Activated naive CD4-positive, alpha-beta T cell treated with anti-CD3 and anti-CD28 coated beads for 36 hours (primary cell): ENCODE measurements at regions not wholly inside any gene's neighbourhood (a gene's known extent, or its start where the extent isn't known, plus 50 kb on each side); places are given as distances from the start of the nearest gene placed in this dataset.
"Not testable (repeated sequence)": the region's sequence is repeated elsewhere in the genome, so short reads cannot be mapped to it uniquely, and the experiment has no call there.

Source experiments
- CTCF ChIA-PET: fragments of 350-600 bp; sonication (Branson Sonifier 250); formaldehyde crosslinking; loops from one replicate; lab custom pipeline; 2021; ENCODE audit warnings: antibody characterized with exemption; lab: Charles Lee
- DNase-seq: peaks from one replicate; pipeline ENCODE4 v3.0.0-alpha.2; 2020
- H3K27ac Mint-ChIP-seq: one replicate; pipeline ENCODE4 v1.8.0; 2021; ENCODE audit warnings: mild to moderate bottlenecking, mixed read lengths
- H3K27me3 Mint-ChIP-seq: one replicate; pipeline ENCODE4 v1.8.0; 2021; ENCODE audit warnings: low read depth, mixed read lengths
- H3K36me3 Mint-ChIP-seq: one replicate; pipeline ENCODE4 v1.8.0; 2021; ENCODE audit warnings: low read depth, mixed read lengths
- H3K4me1 Mint-ChIP-seq: one replicate; pipeline ENCODE4 v1.8.0; 2021; ENCODE audit warnings: low read depth, mixed read lengths
- H3K4me3 Mint-ChIP-seq: one replicate; pipeline ENCODE4 v1.8.0; 2021; ENCODE audit warnings: mild to moderate bottlenecking, moderate library complexity, mixed read lengths
- H3K9me3 Mint-ChIP-seq: one replicate; pipeline ENCODE4 v1.8.0; 2021; ENCODE audit warnings: mixed read lengths
- intact Hi-C: fragments of 100-400 bp; cut with micrococcal nuclease; formaldehyde crosslinking; loops from one replicate; pipeline ENCODE4 v1.15.1; 2023

GRCh38 chr2:238602223-238602960 lies 175.7 kb downstream of the ASB1 start:
- no peak for DNase-seq
- Mint-ChIP-seq H3K4me3 (no peak overlapping the region), H3K9me3 (peaks cover 10% of the 10 kb centered on the region), H3K4me1 (no peaks in the 10 kb centered on the region), H3K27me3 (peaks cover 18% of the 10 kb centered on the region), H3K36me3 (peaks cover 4% of the 10 kb centered on the region), H3K27ac (no peak overlapping the region)
- CTCF ChIA-PET = interaction anchor here (1.2 kb wide), 1 partner anchor 29 kb away, joined by 3 read pairs; no protein-coding TSS in a partner anchor
- intact Hi-C loops = no loop called here

GRCh38 chr2:238603596-238603995 lies 176.9 kb downstream of the ASB1 start:
- no peak overlapping the region for H3K27ac Mint-ChIP-seq

DNA sequence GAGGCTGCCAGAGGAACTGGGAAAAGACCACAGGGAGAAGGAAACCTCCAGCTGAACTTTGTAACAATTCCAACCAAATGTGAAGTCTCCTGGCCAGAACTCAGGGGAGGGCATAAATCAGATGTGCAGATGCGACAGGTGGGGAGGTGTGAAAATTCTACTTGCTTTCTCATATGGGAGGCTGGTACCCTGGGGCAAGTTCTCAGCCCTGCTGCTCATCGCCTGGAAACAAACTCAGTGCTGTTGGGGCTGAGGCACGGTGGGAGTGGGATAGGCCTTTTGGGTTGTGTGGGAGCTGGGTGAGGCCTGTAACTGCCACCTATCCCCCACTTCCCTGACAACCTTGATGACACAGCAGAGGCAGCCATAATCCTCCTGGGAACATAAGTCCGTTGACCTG lies 179.6 kb downstream of the ASB1 start:
- peaks cover 22% of the 10 kb centered on the region for H3K9me3 Mint-ChIP-seq
- peaks cover 6% of the 10 kb centered on the region for H3K36me3 Mint-ChIP-seq
- no peaks in the 10 kb centered on the region for H3K4me1 Mint-ChIP-seq
- DNase-seq = no peak
- peaks cover 14% of the 10 kb centered on the region for H3K27me3 Mint-ChIP-seq
- CTCF ChIA-PET = no interaction called here
- intact Hi-C loops = no loop called here
- H3K27ac Mint-ChIP-seq = no peak overlapping the region
- H3K4me3 Mint-ChIP-seq = no peak overlapping the region

More at GRCh38 chr2:238603596-238603995, 176.9 kb downstream of the ASB1 start:
- no peak for DNase-seq
- Mint-ChIP-seq H3K36me3 (peaks cover 4% of the 10 kb centered on the region), H3K27me3 (peaks cover 18% of the 10 kb centered on the region), H3K9me3 (peaks cover 16% of the 10 kb centered on the region), H3K4me1 (no peaks in the 10 kb centered on the region), H3K4me3 (no peak overlapping the region)
- CTCF ChIA-PET = no interaction called here
- intact Hi-C loops = no loop called here

DNA sequence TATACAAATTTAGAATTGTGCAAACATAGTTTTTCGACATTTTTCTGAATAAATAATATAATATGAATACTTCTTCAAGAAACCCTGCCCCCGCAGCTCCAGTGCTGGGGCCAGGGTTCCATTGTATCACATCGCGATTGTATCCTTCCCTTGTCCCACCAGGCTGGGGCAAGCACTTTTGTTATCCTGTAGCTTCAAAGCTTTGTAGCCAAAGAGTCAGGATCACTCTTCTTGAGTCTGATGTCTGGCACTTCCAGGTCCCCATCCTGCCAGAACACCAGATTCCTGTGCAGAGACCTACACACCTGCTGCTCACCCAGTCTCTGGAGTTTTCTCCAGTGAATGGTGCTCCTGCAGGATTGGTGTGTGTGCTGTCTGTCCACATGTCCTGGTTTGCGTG lies 186.9 kb downstream of the ASB1 start:
- intact Hi-C loops = no loop called here
- CTCF ChIA-PET = no interaction called here
- no peak overlapping the region for H3K27ac Mint-ChIP-seq
- H3K27me3 Mint-ChIP-seq = peaks cover 6% of the 10 kb centered on the region
- H3K9me3 Mint-ChIP-seq = peaks cover 6% of the 10 kb centered on the region
- H3K4me1 Mint-ChIP-seq = no peaks in the 10 kb centered on the region
- peaks cover 2% of the 10 kb centered on the region for H3K36me3 Mint-ChIP-seq
- no peak for DNase-seq
- H3K4me3 Mint-ChIP-seq = no peak overlapping the region

DNA sequence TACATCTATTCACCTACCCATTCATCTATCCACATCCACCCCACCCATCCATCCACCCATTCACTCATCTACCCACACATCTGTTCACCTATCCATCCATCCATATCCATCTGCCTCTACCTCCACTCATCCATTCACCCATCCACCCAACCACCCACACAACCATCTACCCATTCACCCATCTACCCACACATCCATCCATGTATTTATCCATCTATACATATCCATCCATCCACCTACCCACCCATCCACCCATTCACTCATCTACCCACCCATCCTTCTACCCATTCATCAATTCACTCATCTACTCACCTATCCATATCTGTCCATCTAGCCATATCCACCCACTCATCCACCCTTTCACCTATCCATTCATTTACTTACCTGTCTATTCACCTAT lies 187.6 kb downstream of the ASB1 start:
- no peaks in the 10 kb centered on the region for H3K4me1 Mint-ChIP-seq
- no peak overlapping the region for H3K27ac Mint-ChIP-seq
- H3K27me3 Mint-ChIP-seq = peaks cover 8% of the 10 kb centered on the region
- no peak for DNase-seq
- peaks cover 3% of the 10 kb centered on the region for H3K9me3 Mint-ChIP-seq
- H3K4me3 Mint-ChIP-seq = no peak overlapping the region
- no peaks in the 10 kb centered on the region for H3K36me3 Mint-ChIP-seq
- intact Hi-C loops = no loop called here
- CTCF ChIA-PET = no interaction called here

GRCh38 chr2:238615187-238615586 lies 188.5 kb downstream of the ASB1 start:
- H3K27ac Mint-ChIP-seq = no peak overlapping the region
- CTCF ChIA-PET = no interaction called here

GRCh38 chr2:238616681-238617080 lies 190.0 kb downstream of the ASB1 start:
- H3K27me3 Mint-ChIP-seq = peaks cover 11% of the 10 kb centered on the region
- H3K4me1 Mint-ChIP-seq = no peaks in the 10 kb centered on the region
- H3K27ac Mint-ChIP-seq = no peak overlapping the region
- intact Hi-C loops = no loop called here
- H3K36me3 Mint-ChIP-seq = no peaks in the 10 kb centered on the region
- no peak overlapping the region for H3K4me3 Mint-ChIP-seq
- CTCF ChIA-PET = no interaction called here
- no peak for DNase-seq
- no peaks in the 10 kb centered on the region for H3K9me3 Mint-ChIP-seq

More at GRCh38 chr2:238615187-238615586, 188.5 kb downstream of the ASB1 start:
- Mint-ChIP-seq H3K27me3 (peaks cover 8% of the 10 kb centered on the region), H3K36me3 (no peaks in the 10 kb centered on the region), H3K4me3 (no peak overlapping the region), H3K9me3 (peaks cover 3% of the 10 kb centered on the region), H3K4me1 (no peaks in the 10 kb centered on the region)
- intact Hi-C loops = no loop called here
- DNase-seq = no peak

GRCh38 chr2:238618494-238619283 lies 192.0 kb downstream of the ASB1 start:
- H3K27me3 Mint-ChIP-seq = peaks cover 16% of the 10 kb centered on the region
- H3K4me3 Mint-ChIP-seq, H3K27ac Mint-ChIP-seq, H3K9me3 Mint-ChIP-seq, DNase-seq, intact Hi-C loops, H3K4me1 Mint-ChIP-seq, H3K36me3 Mint-ChIP-seq, CTCF ChIA-PET: not testable (repeated sequence)

GRCh38 chr2:238627899-238628298 lies 201.2 kb downstream of the ASB1 start:
- no peak for DNase-seq
- CTCF ChIA-PET = no interaction called here
- no peaks in the 10 kb centered on the region for H3K4me1 Mint-ChIP-seq
- no peaks in the 10 kb centered on the region for H3K36me3 Mint-ChIP-seq
- no peak overlapping the region for H3K27ac Mint-ChIP-seq
- H3K4me3 Mint-ChIP-seq = no peak overlapping the region
- H3K9me3 Mint-ChIP-seq = peaks cover 3% of the 10 kb centered on the region
- intact Hi-C loops = no loop called here
- H3K27me3 Mint-ChIP-seq = peaks cover 4% of the 10 kb centered on the region

DNA sequence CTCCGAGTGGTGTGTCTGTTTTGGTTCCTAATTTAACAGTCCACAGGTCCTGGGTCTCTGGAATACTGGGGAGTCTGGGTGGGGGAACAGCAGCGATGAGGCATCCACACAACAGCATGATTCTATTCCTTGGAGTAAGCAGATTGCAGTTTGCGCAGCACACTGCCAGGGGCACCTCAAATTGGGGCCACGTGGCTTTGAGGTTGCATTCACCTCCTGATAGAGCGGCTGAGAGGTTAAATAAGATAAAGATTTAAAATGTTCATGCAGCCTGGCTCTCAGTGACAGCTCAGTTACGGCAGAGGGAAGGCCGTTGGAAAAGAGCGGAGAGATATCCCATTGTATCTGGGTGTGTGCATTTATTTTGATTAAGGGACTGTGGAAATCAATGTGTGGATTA lies 202.3 kb downstream of the ASB1 start:
- CTCF ChIA-PET = no interaction called here
- peaks cover 3% of the 10 kb centered on the region for H3K9me3 Mint-ChIP-seq
- no peaks in the 10 kb centered on the region for H3K36me3 Mint-ChIP-seq
- no peak for DNase-seq
- H3K4me3 Mint-ChIP-seq = no peak overlapping the region
- H3K27ac Mint-ChIP-seq = no peak overlapping the region
- no peaks in the 10 kb centered on the region for H3K4me1 Mint-ChIP-seq
- intact Hi-C loops = no loop called here
- H3K27me3 Mint-ChIP-seq = no peaks in the 10 kb centered on the region

- Mint-ChIP-seq H3K36me3 (no peaks in the 10 kb centered on the region), H3K27ac (no peak overlapping the region), H3K27me3 (no peaks in the 10 kb centered on the region), H3K4me1 (no peaks in the 10 kb centered on the region), H3K9me3 (no peaks in the 10 kb centered on the region), H3K4me3 (no peak overlapping the region)
- no peak for DNase-seq
- intact Hi-C loops = no loop called here
- CTCF ChIA-PET = no interaction called here
These were observed 204.9 kb downstream of the ASB1 start for GRCh38 chr2:238631491-238632180.

GRCh38 chr2:238632181-238633060 lies 205.7 kb downstream of the ASB1 start:
- Mint-ChIP-seq H3K27me3 (no peaks in the 10 kb centered on the region), H3K36me3 (no peaks in the 10 kb centered on the region), H3K27ac (no peak overlapping the region), H3K4me3 (no peak overlapping the region), H3K9me3 (no peaks in the 10 kb centered on the region), H3K4me1 (no peaks in the 10 kb centered on the region)
- intact Hi-C loops = no loop called here
- CTCF ChIA-PET = no interaction called here
- DNase-seq = no peak
